GM12878 (cell line): ENCODE measurements at regions not wholly inside any gene's neighbourhood (a gene's known extent, or its start where the extent isn't known, plus 50 kb on each side); places are given as distances from the start of the nearest gene placed in this dataset.

Source experiments
- ATAC-seq: fragments of 200-7000 bp; cut with Tn5 transposase; 3 replicates; pipeline ENCODE4 v1.9.1; 2020; ENCODE audit warnings: mild to moderate bottlenecking, moderate library complexity
- BruUV-seq: library from RNA; stranded (reverse); fragments of 400-500 nt; replicated peaks from 2 replicates; lab custom pipeline; 2021; lab: Mats Ljungman, UMichigan
- CTCF ChIA-PET: fragments of 300-600 bp; sonication (Branson Sonifier 250); formaldehyde crosslinking; extraction: SDS; loops from one replicate; lab custom pipeline; 2021; ENCODE audit warnings: inconsistent platforms; lab: Yijun Ruan, JAX
- POLR2A ChIA-PET: fragments of 350-600 bp; formaldehyde crosslinking; extraction: SDS; loops from one replicate; lab custom pipeline; 2021; ENCODE audit warnings: inconsistent platforms; lab: Charles Lee
- RAD21 ChIA-PET: fragments of 300-600 bp; sonication (Branson Sonifier 250); formaldehyde crosslinking; loops from one replicate; lab custom pipeline; 2023; ENCODE audit warnings: antibody characterized with exemption; ENCODE audit not compliant: unreplicated experiment; lab: Charles Lee
- SMC1A ChIA-PET: fragments of 300-600 bp; sonication (Branson Sonifier 250); formaldehyde crosslinking; loops from one replicate; lab custom pipeline; 2023; ENCODE audit not compliant: unreplicated experiment, uncharacterized antibody; lab: Charles Lee
- DNase-seq: peaks from one replicate; pipeline ENCODE4 v3.0.0-alpha.2; 2011; ENCODE audit warnings: low read depth, low spot score
- FAIRE-seq: peaks from 3 replicates; lab custom pipeline; 2011; peaks lifted over from hg19 to GRCh38; lab: Jason Lieb, UNC
- H2AFZ ChIP-seq: 2 replicates; pipeline ENCODE4 v1.6.0; 2011; ENCODE audit warnings: low read depth, low read length, control low read depth; ENCODE audit not compliant: control insufficient read depth
- H3K27ac ChIP-seq: 2 replicates; pipeline ENCODE4 v1.5.1; 2011; ENCODE audit warnings: control low read depth; ENCODE audit not compliant: control insufficient read depth, insufficient read depth
- H3K27me3 ChIP-seq, 2 experiments: replicated peaks in 1 of 2; 2 replicates each; pipeline versions ENCODE4 v1.6.0 to v1.6.1; 2011; ENCODE audit warnings: low read length in 1 of 2; ENCODE audit not compliant: control insufficient read depth in 2 of 2, insufficient read depth in 2 of 2
- H3K36me3 ChIP-seq, 2 experiments: 2 replicates each; pipeline ENCODE4 v1.5.1; 2011; ENCODE audit warnings: low read length in 1 of 2; ENCODE audit not compliant: control insufficient read depth in 2 of 2, insufficient read depth in 2 of 2
- H3K4me1 ChIP-seq: 2 replicates; pipeline ENCODE4 v1.6.1; 2011; ENCODE audit warnings: mild to moderate bottlenecking, low read length, moderate library complexity, mixed read lengths; ENCODE audit not compliant: control insufficient read depth, insufficient read depth
- H3K4me2 ChIP-seq: 2 replicates; pipeline ENCODE4 v1.6.0; 2011; ENCODE audit warnings: control low read depth; ENCODE audit not compliant: control insufficient read depth, insufficient read depth
- H3K4me3 ChIP-seq: fragments of 200-600 bp; sonication (generic); 2 replicates; pipeline ENCODE4 v1.5.1; 2016
- H3K79me2 ChIP-seq: 2 replicates; pipeline ENCODE4 v1.6.0; 2011; ENCODE audit warnings: low read length; ENCODE audit not compliant: control insufficient read depth, insufficient read depth
- H3K9ac ChIP-seq: 2 replicates; pipeline ENCODE4 v1.8.0; 2011; ENCODE audit warnings: low read length, control low read depth, mixed read lengths; ENCODE audit not compliant: control insufficient read depth, insufficient read depth
- H3K9me3 ChIP-seq: replicated peaks from 3 replicates; pipeline ENCODE4 v1.5.1; 2011; ENCODE audit warnings: mild to moderate bottlenecking, low read length; ENCODE audit not compliant: control insufficient read depth, insufficient read depth
- H4K20me1 ChIP-seq: 2 replicates; pipeline ENCODE4 v1.6.0; 2011; ENCODE audit not compliant: control insufficient read depth, insufficient read depth
- ASH2L ChIP-seq: fragments of 300-600, 200-600 bp; sonication (generic); IDR thresholded peaks from 2 replicates; pipeline ENCODE4 v1.6.1; 2017; ENCODE audit warnings: low read depth, mild to moderate bottlenecking, borderline replicate concordance
- CBFB ChIP-seq: IDR thresholded peaks from 2 replicates; pipeline ENCODE4 v1.6.1; 2016; ENCODE audit warnings: antibody characterized with exemption, low read depth
- ESRRA ChIP-seq: IDR thresholded peaks from 2 replicates; pipeline ENCODE4 v1.6.1; 2012; ENCODE audit warnings: mild to moderate bottlenecking, low read length, improper control_type of control experiment
- FOXK2 ChIP-seq: fragments of 450-650 bp; IDR thresholded peaks from 2 replicates; pipeline ENCODE4 v1.6.1; 2017; ENCODE audit warnings: mild to moderate bottlenecking, moderate library complexity
- IRF3 ChIP-seq: fragments of 450-650 bp; IDR thresholded peaks from 2 replicates; pipeline ENCODE4 v1.6.1; 2014; ENCODE audit warnings: mild to moderate bottlenecking
- JUNB ChIP-seq: IDR thresholded peaks from 2 replicates; pipeline ENCODE4 v1.6.1; 2016; ENCODE audit warnings: antibody characterized with exemption, mild to moderate bottlenecking
- KLF5 ChIP-seq: fragments of 450-650 bp; IDR thresholded peaks from 2 replicates; pipeline ENCODE4 v1.6.1; 2014; ENCODE audit warnings: mild to moderate bottlenecking; ENCODE audit not compliant: partially characterized antibody
- MEF2A ChIP-seq: IDR thresholded peaks from 2 replicates; pipeline ENCODE4 v1.6.1; 2011; ENCODE audit warnings: low read depth, mild to moderate bottlenecking, low read length, moderate library complexity; ENCODE audit not compliant: insufficient read depth
- NFYA ChIP-seq: IDR thresholded peaks from 2 replicates; pipeline ENCODE4 v1.6.1; 2011; ENCODE audit warnings: low read depth, mild to moderate bottlenecking, low read length, improper control_type of control experiment, borderline replicate concordance
- RAD21 ChIP-seq: IDR thresholded peaks from 2 replicates; pipeline ENCODE4 v1.6.1; 2011; ENCODE audit warnings: mild to moderate bottlenecking, low read depth, low read length, moderate library complexity; ENCODE audit not compliant: insufficient read depth
- SIX5 ChIP-seq: IDR thresholded peaks from 2 replicates; pipeline ENCODE4 v1.6.1; 2011; ENCODE audit warnings: mild to moderate bottlenecking, low read depth, low read length, moderate library complexity; ENCODE audit not compliant: severe bottlenecking
- SMAD5 ChIP-seq: IDR thresholded peaks from 2 replicates; pipeline ENCODE4 v1.6.1; 2016; ENCODE audit warnings: antibody characterized with exemption, low read depth
- whole genome bisulfite sequencing: methylation state at CpG from one replicate; pipeline ENCODE4 v1.1.6; 2016; ENCODE audit warnings: low lambda C conversion rate; ENCODE audit not compliant: insufficient replicate concordance, insufficient coverage; ENCODE audit errors: missing lambda C conversion rate; 5-methylcytosine and 5-hydroxymethylcytosine counted together
- in situ Hi-C: fragments of 300-500 bp; cut with MboI; formaldehyde crosslinking; loops from 9 replicates; pipeline ENCODE4 v1.14.3; 2018; ENCODE audit warnings: mixed read lengths
- intact Hi-C: fragments of 100-400 bp; cut with micrococcal nuclease; formaldehyde crosslinking; loops from one replicate; pipeline ENCODE4 v1.14.2; 2022; ENCODE audit not compliant: unreplicated experiment
- TF ChIP-seq, protein P1 (sequence below): fragments of 450-650 bp; IDR thresholded peaks from 2 replicates; pipeline ENCODE4 v1.6.1; 2018; ENCODE audit warnings: borderline replicate concordance, mild to moderate bottlenecking; ENCODE audit not compliant: partially characterized antibody
- TF ChIP-seq, protein P2 (sequence below): fragments of 450-650 bp; IDR thresholded peaks from 2 replicates; pipeline ENCODE4 v1.6.1; 2017; ENCODE audit warnings: borderline replicate concordance
- TF ChIP-seq, protein P3 (sequence below): fragments of 150-350 bp; IDR thresholded peaks from 2 replicates; pipeline ENCODE4 v1.6.1; 2014; ENCODE audit warnings: mild to moderate bottlenecking, low read depth, low read length

DNA sequence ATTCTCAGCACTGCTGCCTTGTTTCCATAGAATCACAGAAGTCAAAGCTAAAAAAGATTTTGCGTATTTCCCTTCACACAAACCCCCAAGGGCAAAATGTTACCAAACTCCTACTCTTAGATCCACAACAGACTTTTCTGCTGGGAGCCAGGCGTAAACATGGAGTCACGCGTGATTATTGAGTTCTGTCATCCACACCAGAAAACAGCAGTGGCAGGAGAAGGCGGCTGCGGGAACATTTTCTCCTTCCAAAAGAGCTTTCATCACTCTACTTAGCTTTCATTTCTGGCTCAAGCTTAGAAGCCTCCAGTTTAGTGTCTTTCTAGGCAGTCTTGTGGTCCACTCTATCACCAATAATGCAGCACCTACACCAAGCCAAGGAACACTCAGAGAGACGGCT is 712.9 kb upstream of the NRP1 start:
- H3K36me3 ChIP-seq = no peaks in the 10 kb centered on the region
- WGBS = 64% methylated on average over 7 of the region's 7 CpGs
- ATAC-seq (no peak), FAIRE-seq (no peak), DNase-seq (no peak)
- H3K9me3 ChIP-seq = no peaks in the 10 kb centered on the region; the same call in 2 of the 3 replicates
- no peaks in the 10 kb centered on the region for H3K4me1 ChIP-seq
- RAD21 ChIA-PET = no interaction called here
- SMC1A ChIA-PET = no interaction called here
- BruUV-seq = no TSS peak
- H3K27ac ChIP-seq = no peak overlapping the region
- TF ChIP-seq SMAD5 (no peak), CBFB (no peak), ESRRA (no peak), RAD21 (no peak), SIX5 (no peak), ASH2L (no peak), JUNB (no peak), FOXK2 (no peak), MEF2A (no peak), KLF5 (no peak), NFYA (no peak), IRF3 (no peak)
- TF ChIP-seq, protein P1, sequence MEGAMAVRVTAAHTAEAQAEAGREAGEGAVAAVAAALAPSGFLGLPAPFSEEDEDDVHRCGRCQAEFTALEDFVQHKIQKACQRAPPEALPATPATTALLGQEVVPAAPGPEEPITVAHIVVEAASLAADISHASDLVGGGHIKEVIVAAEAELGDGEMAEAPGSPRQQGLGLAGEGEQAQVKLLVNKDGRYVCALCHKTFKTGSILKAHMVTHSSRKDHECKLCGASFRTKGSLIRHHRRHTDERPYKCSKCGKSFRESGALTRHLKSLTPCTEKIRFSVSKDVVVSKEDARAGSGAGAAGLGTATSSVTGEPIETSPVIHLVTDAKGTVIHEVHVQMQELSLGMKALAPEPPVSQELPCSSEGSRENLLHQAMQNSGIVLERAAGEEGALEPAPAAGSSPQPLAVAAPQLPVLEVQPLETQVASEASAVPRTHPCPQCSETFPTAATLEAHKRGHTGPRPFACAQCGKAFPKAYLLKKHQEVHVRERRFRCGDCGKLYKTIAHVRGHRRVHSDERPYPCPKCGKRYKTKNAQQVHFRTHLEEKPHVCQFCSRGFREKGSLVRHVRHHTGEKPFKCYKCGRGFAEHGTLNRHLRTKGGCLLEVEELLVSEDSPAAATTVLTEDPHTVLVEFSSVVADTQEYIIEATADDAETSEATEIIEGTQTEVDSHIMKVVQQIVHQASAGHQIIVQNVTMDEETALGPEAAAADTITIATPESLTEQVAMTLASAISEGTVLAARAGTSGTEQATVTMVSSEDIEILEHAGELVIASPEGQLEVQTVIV = no peak
- TF ChIP-seq, protein P2, sequence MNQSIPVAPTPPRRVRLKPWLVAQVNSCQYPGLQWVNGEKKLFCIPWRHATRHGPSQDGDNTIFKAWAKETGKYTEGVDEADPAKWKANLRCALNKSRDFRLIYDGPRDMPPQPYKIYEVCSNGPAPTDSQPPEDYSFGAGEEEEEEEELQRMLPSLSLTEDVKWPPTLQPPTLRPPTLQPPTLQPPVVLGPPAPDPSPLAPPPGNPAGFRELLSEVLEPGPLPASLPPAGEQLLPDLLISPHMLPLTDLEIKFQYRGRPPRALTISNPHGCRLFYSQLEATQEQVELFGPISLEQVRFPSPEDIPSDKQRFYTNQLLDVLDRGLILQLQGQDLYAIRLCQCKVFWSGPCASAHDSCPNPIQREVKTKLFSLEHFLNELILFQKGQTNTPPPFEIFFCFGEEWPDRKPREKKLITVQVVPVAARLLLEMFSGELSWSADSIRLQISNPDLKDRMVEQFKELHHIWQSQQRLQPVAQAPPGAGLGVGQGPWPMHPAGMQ = no peak
- TF ChIP-seq, protein P3, sequence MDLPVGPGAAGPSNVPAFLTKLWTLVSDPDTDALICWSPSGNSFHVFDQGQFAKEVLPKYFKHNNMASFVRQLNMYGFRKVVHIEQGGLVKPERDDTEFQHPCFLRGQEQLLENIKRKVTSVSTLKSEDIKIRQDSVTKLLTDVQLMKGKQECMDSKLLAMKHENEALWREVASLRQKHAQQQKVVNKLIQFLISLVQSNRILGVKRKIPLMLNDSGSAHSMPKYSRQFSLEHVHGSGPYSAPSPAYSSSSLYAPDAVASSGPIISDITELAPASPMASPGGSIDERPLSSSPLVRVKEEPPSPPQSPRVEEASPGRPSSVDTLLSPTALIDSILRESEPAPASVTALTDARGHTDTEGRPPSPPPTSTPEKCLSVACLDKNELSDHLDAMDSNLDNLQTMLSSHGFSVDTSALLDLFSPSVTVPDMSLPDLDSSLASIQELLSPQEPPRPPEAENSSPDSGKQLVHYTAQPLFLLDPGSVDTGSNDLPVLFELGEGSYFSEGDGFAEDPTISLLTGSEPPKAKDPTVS = no peak
- H2AFZ ChIP-seq = no peak overlapping the region
- H3K9ac ChIP-seq = no peak overlapping the region
- no peaks in the 10 kb centered on the region for H3K79me2 ChIP-seq
- H3K27me3 ChIP-seq = no peaks in the 10 kb centered on the region
- POLR2A ChIA-PET = no interaction called here
- in situ Hi-C loops = no loop called here
- no peak overlapping the region for H3K4me2 ChIP-seq
- H3K4me3 ChIP-seq = no peak overlapping the region
- CTCF ChIA-PET = interaction anchor here (1.1 kb wide), 1 partner anchor 9 kb away, joined by 3 read pairs; no protein-coding TSS in a partner anchor
- no peaks in the 10 kb centered on the region for H4K20me1 ChIP-seq
- intact Hi-C loops = no loop called here
